ENCODE measurements at regions not wholly inside any gene's neighbourhood (a gene's known extent, or its start where the extent isn't known, plus 50 kb on each side); places are given as distances from the start of the nearest gene placed in this dataset.
"Not testable (repeated sequence)": the region's sequence is repeated elsewhere in the genome, so short reads cannot be mapped to it uniquely, and the experiment has no call there.

- DNase-seq (ENCODE audit: low read depth in 2 of 3, low spot score in 1 of 3) = no peak
Observed at GRCh38 chr3:72169561-72170472, 384.9 kb upstream of the PROK2 start.

GRCh38 chr3:72169120-72169519, 384.2 kb upstream of the PROK2 start:
- DNase-seq (ENCODE audit: low read depth in 2 of 3, low spot score in 1 of 3) = no peak

GRCh38 chr3:72165808-72166207, 380.9 kb upstream of the PROK2 start:
- DNase-seq (ENCODE audit: low read depth in 2 of 3, low spot score in 1 of 3) = no peak

- no peak for DNase-seq (ENCODE audit: low read depth in 2 of 3, low spot score in 1 of 3)
Observed at GRCh38 chr3:72165317-72165716, 380.4 kb upstream of the PROK2 start.

- DNase-seq (ENCODE audit: low read depth in 2 of 3, low spot score in 1 of 3) = no peak
Observed at GRCh38 chr3:72164635-72164978, 379.7 kb upstream of the PROK2 start.

GRCh38 chr3:72163809-72164634, 379.1 kb upstream of the PROK2 start:
- no peak for DNase-seq (ENCODE audit: low read depth in 2 of 3, low spot score in 1 of 3)

GRCh38 chr3:72162649-72163184, 377.8 kb upstream of the PROK2 start:
- no peak for DNase-seq (ENCODE audit: low read depth in 2 of 3, low spot score in 1 of 3)

GRCh38 chr3:72161881-72162595, 377.1 kb upstream of the PROK2 start:
- DNase-seq (ENCODE audit: low read depth in 2 of 3, low spot score in 1 of 3) = no peak

GRCh38 chr3:72161285-72161684, 376.3 kb upstream of the PROK2 start:
- DNase-seq (ENCODE audit: low read depth in 2 of 3, low spot score in 1 of 3) = not testable (repeated sequence)

- DNase-seq (ENCODE audit: low read depth in 2 of 3, low spot score in 1 of 3) = no peak
Observed at GRCh38 chr3:72160351-72160750, 375.4 kb upstream of the PROK2 start.

- DNase-seq (ENCODE audit: low read depth in 2 of 3, low spot score in 1 of 3) = no peak
Observed at GRCh38 chr3:72159487-72159886, 374.5 kb upstream of the PROK2 start.

GRCh38 chr3:72158639-72159326, 373.8 kb upstream of the PROK2 start:
- no peak for DNase-seq (ENCODE audit: low read depth in 2 of 3, low spot score in 1 of 3)

- DNase-seq (ENCODE audit: low read depth in 2 of 3, low spot score in 1 of 3) = no peak
Observed at GRCh38 chr3:72157748-72158638, 373.0 kb upstream of the PROK2 start.

- no peak for DNase-seq (ENCODE audit: low read depth in 2 of 3, low spot score in 1 of 3)
Observed at GRCh38 chr3:72155391-72156064, 370.6 kb upstream of the PROK2 start.

- DNase-seq (ENCODE audit: low read depth in 2 of 3, low spot score in 1 of 3) = no peak
Observed at GRCh38 chr3:72154391-72155335, 369.7 kb upstream of the PROK2 start.

- no peak for DNase-seq (ENCODE audit: low read depth in 2 of 3, low spot score in 1 of 3)
Observed at GRCh38 chr3:72153477-72154314, 368.7 kb upstream of the PROK2 start.
